ENCODE measurements at regions not wholly inside any gene's neighbourhood (a gene's known extent, or its start where the extent isn't known, plus 50 kb on each side); places are given as distances from the start of the nearest gene placed in this dataset.
A peak's percentile ranks its signal among the peaks of the same experiment; 100 is the strongest.
"Not testable (repeated sequence)": the region's sequence is repeated elsewhere in the genome, so short reads cannot be mapped to it uniquely, and the experiment has no call there.

- FAIRE-seq = no peak
- H2AFZ ChIP-seq (ENCODE audit: low read depth, low read length) = no peak overlapping the region
- H3K9me3 ChIP-seq (ENCODE audit: insufficient read depth, low read depth, low read length) = no peaks in the 10 kb centered on the region
- no peak overlapping the region for H3K27ac ChIP-seq (ENCODE audit: low read depth, low read length)
- H3K9me3 Mint-ChIP-seq (ENCODE audit: unreplicated experiment) = peaks cover 5% of the 10 kb centered on the region
- peak overlapping the region; percentile 22 for H3K4me2 ChIP-seq (ENCODE audit: low read length)
- H3K27me3 Mint-ChIP-seq (ENCODE audit: low read depth, unreplicated experiment) = peaks cover 34% of the 10 kb centered on the region
- no peak overlapping the region for H3K4me3 Mint-ChIP-seq (ENCODE audit: unreplicated experiment)
- H3K4me1 Mint-ChIP-seq (ENCODE audit: low read depth, unreplicated experiment) = peaks cover 18% of the 10 kb centered on the region
- H3K9ac ChIP-seq (ENCODE audit: low read length) = no peak overlapping the region
- H3K27me3 ChIP-seq (ENCODE audit: insufficient read depth, low read length) = peaks cover 63% of the 10 kb centered on the region
- H4K20me1 ChIP-seq (ENCODE audit: insufficient read depth, low read length) = peaks cover 5% of the 10 kb centered on the region
- DNase-seq (ENCODE audit: low read depth) = peak; percentile 85
- H3K4me3 ChIP-seq (ENCODE audit: insufficient read depth, low read depth, low read length) = no peak overlapping the region
- H3K36me3 Mint-ChIP-seq (ENCODE audit: low read depth, unreplicated experiment) = peaks cover 2% of the 10 kb centered on the region
- H3K36me3 ChIP-seq (ENCODE audit: insufficient read depth, low read length) = no peaks in the 10 kb centered on the region
- no peak overlapping the region for H3K27ac Mint-ChIP-seq (ENCODE audit: unreplicated experiment)
- no peaks in the 10 kb centered on the region for H3K79me2 ChIP-seq (ENCODE audit: insufficient read depth, low read length)
- TF ChIP-seq EZH2 (IDR thresholded peaks at IDR 0.05; ENCODE audit: insufficient read depth, low read length) (no peak), CTCF (IDR thresholded peaks at IDR 0.05; ENCODE audit: insufficient read depth, low read depth, low read length) (peak; percentile 16)
- H3K4me1 ChIP-seq (ENCODE audit: insufficient read depth, low read length) = peaks cover 12% of the 10 kb centered on the region
Observed at GRCh38 chr9:108776920-108777639, 78.7 kb downstream of the ACTL7B start.

DNA sequence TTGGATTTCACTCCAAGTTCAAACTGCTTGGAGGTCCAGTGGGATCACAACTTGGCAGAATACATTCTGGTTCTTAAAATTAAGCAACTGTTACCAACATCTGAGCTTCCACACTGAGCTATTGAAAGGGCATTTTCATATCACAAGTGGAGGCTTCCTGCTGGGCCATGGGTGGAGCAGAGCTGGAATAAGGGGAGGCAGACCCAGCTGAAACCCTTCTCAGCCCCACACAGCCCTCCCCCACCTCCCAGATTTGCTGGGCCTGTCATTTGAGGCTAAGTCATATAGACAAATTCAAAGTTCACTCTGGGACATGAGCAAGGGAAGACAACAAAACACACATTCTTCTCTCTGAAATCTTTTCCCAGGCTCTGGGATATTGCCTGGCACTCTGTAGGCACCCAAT is 79.9 kb downstream of the ACTL7B start:
- Mint-ChIP-seq H3K27ac (ENCODE audit: unreplicated experiment) (peak overlapping the region; percentile 88), H3K4me3 (ENCODE audit: unreplicated experiment) (no peak overlapping the region), H3K36me3 (ENCODE audit: low read depth, unreplicated experiment) (peaks cover 2% of the 10 kb centered on the region), H3K9me3 (ENCODE audit: unreplicated experiment) (peaks cover 5% of the 10 kb centered on the region), H3K4me1 (ENCODE audit: low read depth, unreplicated experiment) (peaks cover 18% of the 10 kb centered on the region), H3K27me3 (ENCODE audit: low read depth, unreplicated experiment) (peaks cover 33% of the 10 kb centered on the region)
- Histone ChIP-seq H3K4me1 (ENCODE audit: insufficient read depth, low read length) (peaks cover 12% of the 10 kb centered on the region), H4K20me1 (ENCODE audit: insufficient read depth, low read length) (peaks cover 5% of the 10 kb centered on the region), H3K4me2 (ENCODE audit: low read length) (no peak overlapping the region), H3K36me3 (ENCODE audit: insufficient read depth, low read length) (no peaks in the 10 kb centered on the region), H2AFZ (ENCODE audit: low read depth, low read length) (no peak overlapping the region), H3K79me2 (ENCODE audit: insufficient read depth, low read length) (no peaks in the 10 kb centered on the region), H3K9me3 (ENCODE audit: insufficient read depth, low read depth, low read length) (no peaks in the 10 kb centered on the region), H3K27me3 (ENCODE audit: insufficient read depth, low read length) (peaks cover 59% of the 10 kb centered on the region), H3K27ac (ENCODE audit: low read depth, low read length) (no peak overlapping the region), H3K4me3 (ENCODE audit: insufficient read depth, low read depth, low read length) (no peak overlapping the region), H3K9ac (ENCODE audit: low read length) (no peak overlapping the region)
- FAIRE-seq (no peak), DNase-seq (ENCODE audit: low read depth) (no peak)
- TF ChIP-seq CTCF (IDR thresholded peaks at IDR 0.05; ENCODE audit: insufficient read depth, low read depth, low read length) (no peak), EZH2 (IDR thresholded peaks at IDR 0.05; ENCODE audit: insufficient read depth, low read length) (no peak)

DNA sequence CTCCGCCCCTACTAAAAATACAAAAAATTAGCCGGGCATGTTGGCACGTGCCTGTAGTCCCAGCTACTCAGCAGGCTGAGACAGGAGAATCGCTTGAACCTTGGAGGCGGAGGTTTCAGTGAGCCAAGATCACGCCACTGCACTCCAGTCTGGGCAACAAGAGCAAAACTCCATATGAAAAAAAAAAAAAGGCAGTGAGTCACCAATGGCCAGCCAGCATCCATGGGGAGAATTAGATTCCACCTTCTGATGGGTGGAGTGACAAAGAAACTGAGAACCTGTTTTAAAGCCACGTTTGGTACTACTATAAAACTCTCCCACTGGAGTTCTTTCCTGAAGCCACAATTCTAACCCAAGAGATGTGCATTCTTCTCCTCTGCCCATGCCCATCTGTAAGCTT is 81.7 kb downstream of the ACTL7B start:
- not testable (repeated sequence) for H3K4me2 ChIP-seq (ENCODE audit: low read length); H2AFZ ChIP-seq (ENCODE audit: low read depth, low read length); H3K9me3 ChIP-seq (ENCODE audit: insufficient read depth, low read depth, low read length); H3K36me3 ChIP-seq (ENCODE audit: insufficient read depth, low read length); H3K9me3 Mint-ChIP-seq (ENCODE audit: unreplicated experiment); H3K9ac ChIP-seq (ENCODE audit: low read length); DNase-seq (ENCODE audit: low read depth); H3K27ac ChIP-seq (ENCODE audit: low read depth, low read length); H3K4me3 ChIP-seq (ENCODE audit: insufficient read depth, low read depth, low read length); H4K20me1 ChIP-seq (ENCODE audit: insufficient read depth, low read length); H3K27ac Mint-ChIP-seq (ENCODE audit: unreplicated experiment); H3K4me3 Mint-ChIP-seq (ENCODE audit: unreplicated experiment); FAIRE-seq; H3K36me3 Mint-ChIP-seq (ENCODE audit: low read depth, unreplicated experiment); H3K79me2 ChIP-seq (ENCODE audit: insufficient read depth, low read length)
- Histone ChIP-seq H3K27me3 (ENCODE audit: insufficient read depth, low read length) (peaks cover 44% of the 10 kb centered on the region), H3K4me1 (ENCODE audit: insufficient read depth, low read length) (peaks cover 12% of the 10 kb centered on the region)
- Mint-ChIP-seq H3K27me3 (ENCODE audit: low read depth, unreplicated experiment) (peaks cover 30% of the 10 kb centered on the region), H3K4me1 (ENCODE audit: low read depth, unreplicated experiment) (peaks cover 18% of the 10 kb centered on the region)

All from astrocyte (in vitro differentiated cells and primary cell).